Stimulated activated memory B cell treated with anti-CD40 and anti-IgM and Interleukin-4, amounts not matched to agents 10 μg/mL and 1 μg/mL and 100 μg/mL, for 72 hours (primary cell): ENCODE measurements at regions not wholly inside any gene's neighbourhood (a gene's known extent, or its start where the extent isn't known, plus 50 kb on each side); places are given as distances from the start of the nearest gene placed in this dataset.
"Not testable (repeated sequence)": the region's sequence is repeated elsewhere in the genome, so short reads cannot be mapped to it uniquely, and the experiment has no call there.

ENCODE experiments used
- ATAC-seq: fragments of 150-1000 bp; cut with Tn5 transposase; 2 replicates; pipeline ENCODE4 v1.10.0; 2021
- H3K27ac Mint-ChIP-seq: one replicate; pipeline ENCODE4 v1.8.0; 2022; ENCODE audit warnings: mild to moderate bottlenecking, mixed read lengths
- H3K27me3 Mint-ChIP-seq: one replicate; pipeline ENCODE4 v1.8.0; 2022; ENCODE audit warnings: mixed read lengths
- H3K36me3 Mint-ChIP-seq: one replicate; pipeline ENCODE4 v1.8.0; 2022; ENCODE audit warnings: mixed read lengths
- H3K4me1 Mint-ChIP-seq: one replicate; pipeline ENCODE4 v1.8.0; 2022; ENCODE audit warnings: mixed read lengths
- H3K4me3 Mint-ChIP-seq: one replicate; pipeline ENCODE4 v1.8.0; 2022; ENCODE audit warnings: mild to moderate bottlenecking, moderate library complexity, mixed read lengths
- H3K9me3 Mint-ChIP-seq: one replicate; pipeline ENCODE4 v1.8.0; 2022; ENCODE audit warnings: mixed read lengths

DNA sequence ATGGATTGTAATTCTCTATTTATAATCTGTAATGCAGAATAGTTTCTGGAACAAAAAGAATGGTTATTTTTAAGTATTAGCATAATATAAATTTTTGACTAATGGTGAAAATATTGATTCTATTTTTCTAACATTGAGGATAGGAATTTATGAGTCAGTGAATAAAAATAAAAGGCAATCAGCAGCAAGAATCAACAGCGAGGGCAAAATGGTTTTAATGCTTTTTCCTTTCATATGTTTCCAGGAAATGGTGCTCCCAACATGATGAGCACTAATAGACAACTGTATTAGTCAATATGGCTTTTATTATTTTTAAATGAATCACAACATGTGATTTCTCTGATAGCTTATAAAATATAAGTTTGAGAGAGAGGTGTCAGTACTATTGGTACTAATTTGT, 90.7 kb upstream of the TFPI start:
- Mint-ChIP-seq H3K4me3 (no peak overlapping the region), H3K27ac (no peak overlapping the region), H3K27me3 (no peaks in the 10 kb centered on the region), H3K4me1 (no peaks in the 10 kb centered on the region), H3K9me3 (no peaks in the 10 kb centered on the region), H3K36me3 (no peaks in the 10 kb centered on the region)
- no peak for ATAC-seq

DNA sequence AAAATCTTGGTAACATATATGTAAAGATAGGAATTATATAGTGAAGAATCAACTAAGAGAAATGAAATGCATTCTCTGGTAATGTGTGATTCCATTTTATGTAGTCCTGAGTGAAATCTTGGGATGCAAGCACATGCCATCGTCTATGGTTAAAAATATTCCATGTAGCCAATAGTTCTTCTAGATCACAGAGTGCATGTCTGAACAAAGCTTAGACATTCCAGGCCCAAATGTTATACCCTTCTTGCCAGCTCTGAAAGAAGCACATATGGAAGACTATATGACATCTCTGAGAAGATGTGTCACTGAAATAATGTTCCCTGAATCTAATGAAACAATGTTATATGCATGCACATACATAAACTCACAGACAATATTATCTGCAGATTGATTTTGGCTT, 92.3 kb upstream of the TFPI start:
- Mint-ChIP-seq H3K4me1 (no peaks in the 10 kb centered on the region), H3K36me3 (no peaks in the 10 kb centered on the region)

GRCh38 chr2:187654535-187654934, 100.3 kb upstream of the TFPI start:
- no peak for ATAC-seq
- Mint-ChIP-seq H3K27ac (no peak overlapping the region), H3K4me3 (no peak overlapping the region), H3K4me1 (no peaks in the 10 kb centered on the region), H3K27me3 (no peaks in the 10 kb centered on the region), H3K36me3 (no peaks in the 10 kb centered on the region), H3K9me3 (no peaks in the 10 kb centered on the region)

More for the DNA sequence above, 92.3 kb upstream of the TFPI start:
- Mint-ChIP-seq H3K27me3 (no peaks in the 10 kb centered on the region), H3K27ac (no peak overlapping the region), H3K9me3 (no peaks in the 10 kb centered on the region), H3K4me3 (no peak overlapping the region)
- ATAC-seq: no peak

DNA sequence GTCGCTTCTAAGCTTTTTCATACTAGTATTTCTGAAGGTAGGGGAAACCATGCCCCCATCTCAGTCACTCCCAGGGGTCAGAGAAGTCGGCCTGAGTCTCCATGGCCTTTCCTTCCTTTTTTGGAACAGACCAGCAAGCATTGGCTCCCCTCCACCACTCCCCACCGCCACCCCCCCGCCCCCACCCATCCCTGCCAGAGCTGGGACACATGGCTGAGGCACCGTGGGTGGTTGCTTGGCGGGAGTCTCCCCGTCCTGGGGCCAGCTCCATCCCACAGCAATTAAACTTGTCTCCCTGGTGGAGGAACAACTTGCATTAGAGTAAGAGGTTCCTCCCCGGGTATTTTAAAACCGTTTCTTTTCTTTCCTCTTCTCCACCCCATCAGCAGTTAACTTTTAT, 100.8 kb upstream of the TFPI start:
- H3K27me3 Mint-ChIP-seq: no peaks in the 10 kb centered on the region
- H3K4me1 Mint-ChIP-seq: no peaks in the 10 kb centered on the region
- H3K27ac Mint-ChIP-seq: no peak overlapping the region

GRCh38 chr2:187656123-187656522, 101.9 kb upstream of the TFPI start:
- H3K27me3 Mint-ChIP-seq: no peaks in the 10 kb centered on the region
- ATAC-seq: no peak
- no peaks in the 10 kb centered on the region for H3K4me1 Mint-ChIP-seq

More for the DNA sequence above, 100.8 kb upstream of the TFPI start:
- Mint-ChIP-seq H3K36me3 (no peaks in the 10 kb centered on the region), H3K4me3 (no peak overlapping the region), H3K9me3 (no peaks in the 10 kb centered on the region)
- no peak for ATAC-seq

DNA sequence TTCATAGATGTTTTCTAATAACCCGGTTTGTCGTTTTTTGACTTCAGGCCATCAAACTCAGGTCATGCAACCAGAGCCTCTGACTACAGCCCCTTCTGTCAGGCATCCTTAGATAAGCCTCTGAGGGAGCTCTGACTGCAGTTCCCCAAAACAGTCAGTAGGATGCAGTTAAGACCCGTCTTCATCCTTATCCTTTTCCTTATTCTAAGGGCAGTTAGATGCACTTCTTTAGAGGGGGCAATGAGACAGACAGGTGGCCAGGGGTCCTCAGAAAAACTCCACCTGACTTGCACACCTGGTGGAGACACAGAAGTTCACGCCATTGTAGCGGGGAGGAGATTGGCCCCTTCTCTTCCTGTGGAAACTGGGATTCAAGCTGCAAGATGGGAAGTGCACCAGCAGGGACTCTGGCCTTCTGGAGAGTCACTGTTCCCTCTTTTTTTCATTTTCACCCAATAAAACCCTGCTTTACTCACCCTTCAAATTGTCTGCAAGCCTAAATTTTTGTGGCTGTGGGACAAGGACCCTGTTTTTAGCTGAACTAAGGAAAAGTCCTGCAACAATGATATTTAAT, 104.8 kb upstream of the TFPI start:
- H3K4me3 Mint-ChIP-seq: no peak overlapping the region
- no peaks in the 10 kb centered on the region for H3K36me3 Mint-ChIP-seq
- no peaks in the 10 kb centered on the region for H3K27me3 Mint-ChIP-seq
- H3K9me3 Mint-ChIP-seq: peaks cover 3% of the 10 kb centered on the region
- no peaks in the 10 kb centered on the region for H3K4me1 Mint-ChIP-seq
- no peak overlapping the region for H3K27ac Mint-ChIP-seq
- ATAC-seq: no peak

More at GRCh38 chr2:187656123-187656522, 101.9 kb upstream of the TFPI start:
- Mint-ChIP-seq H3K9me3 (peaks cover 3% of the 10 kb centered on the region), H3K36me3 (no peaks in the 10 kb centered on the region), H3K4me3 (no peak overlapping the region), H3K27ac (no peak overlapping the region)

- H3K4me1 Mint-ChIP-seq, H3K36me3 Mint-ChIP-seq, H3K27me3 Mint-ChIP-seq, H3K27ac Mint-ChIP-seq, ATAC-seq, H3K4me3 Mint-ChIP-seq: not testable (repeated sequence)
- peaks cover 14% of the 10 kb centered on the region for H3K9me3 Mint-ChIP-seq
These were observed 121.8 kb upstream of the TFPI start for GRCh38 chr2:187676050-187676449.

- no peaks in the 10 kb centered on the region for H3K36me3 Mint-ChIP-seq
- H3K4me3 Mint-ChIP-seq: no peak overlapping the region
- no peaks in the 10 kb centered on the region for H3K27me3 Mint-ChIP-seq
- no peaks in the 10 kb centered on the region for H3K4me1 Mint-ChIP-seq
- ATAC-seq: no peak
- no peak overlapping the region for H3K27ac Mint-ChIP-seq
- H3K9me3 Mint-ChIP-seq: peaks cover 5% of the 10 kb centered on the region
These were observed 125.2 kb upstream of the TFPI start for GRCh38 chr2:187679454-187679853.

DNA sequence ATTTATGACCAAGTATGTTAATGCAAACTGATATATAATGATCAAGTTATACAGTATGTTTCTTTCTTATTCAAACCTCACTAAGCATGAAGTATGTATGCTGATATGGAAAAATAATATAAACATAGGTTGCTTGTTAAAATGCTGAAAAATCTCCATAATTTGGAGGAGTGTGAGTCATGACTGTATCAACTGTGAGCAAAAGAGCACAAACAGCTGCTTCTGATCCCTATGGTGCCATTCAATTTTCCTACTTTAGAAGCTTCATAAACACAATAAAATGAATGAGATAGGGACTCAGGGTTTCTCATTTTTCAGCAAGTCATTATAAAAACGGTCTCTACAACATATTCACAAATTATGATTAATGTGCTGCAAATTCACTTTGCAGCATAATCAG, 129.9 kb upstream of the TFPI start:
- Mint-ChIP-seq H3K27me3 (no peaks in the 10 kb centered on the region), H3K36me3 (no peaks in the 10 kb centered on the region), H3K4me1 (no peaks in the 10 kb centered on the region), H3K27ac (no peak overlapping the region), H3K9me3 (no peaks in the 10 kb centered on the region), H3K4me3 (no peak overlapping the region)
- no peak for ATAC-seq

DNA sequence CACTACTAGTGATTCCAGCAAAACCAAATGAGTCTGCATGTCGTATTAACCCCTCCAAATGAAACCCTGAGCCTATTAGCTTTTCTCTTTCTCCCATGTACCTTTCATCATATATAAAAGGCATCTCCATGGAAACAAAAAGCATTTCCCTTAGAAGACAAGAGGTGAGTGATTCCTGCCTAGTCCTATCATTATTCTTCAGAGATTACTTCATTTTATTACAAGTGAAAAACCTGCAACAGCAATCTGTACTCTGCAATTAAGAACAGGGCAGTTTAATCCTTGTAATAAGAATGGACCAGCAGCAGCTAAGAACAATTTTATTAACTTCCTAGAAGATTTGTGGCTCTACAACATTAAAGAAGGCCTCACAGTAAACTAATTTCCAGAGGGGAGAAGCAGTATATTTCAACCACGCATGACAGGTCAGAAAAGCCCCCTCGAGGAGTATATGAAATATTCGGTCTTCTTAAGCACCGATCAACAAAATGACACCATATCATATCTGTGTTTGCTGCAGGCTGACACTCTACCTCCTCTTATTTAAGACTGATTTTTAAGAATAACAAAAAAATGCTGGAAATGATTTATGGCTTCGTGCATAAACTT, 132.3 kb upstream of the TFPI start:
- Mint-ChIP-seq H3K36me3 (no peaks in the 10 kb centered on the region), H3K27me3 (no peaks in the 10 kb centered on the region), H3K27ac (no peak overlapping the region), H3K4me1 (no peaks in the 10 kb centered on the region), H3K9me3 (peaks cover 7% of the 10 kb centered on the region), H3K4me3 (no peak overlapping the region)
- no peak for ATAC-seq

GRCh38 chr2:187687585-187687984, 133.3 kb upstream of the TFPI start:
- H3K36me3 Mint-ChIP-seq: no peaks in the 10 kb centered on the region
- H3K9me3 Mint-ChIP-seq: peaks cover 7% of the 10 kb centered on the region
- H3K27me3 Mint-ChIP-seq: no peaks in the 10 kb centered on the region
- no peak overlapping the region for H3K4me3 Mint-ChIP-seq
- H3K4me1 Mint-ChIP-seq: no peaks in the 10 kb centered on the region
- no peak overlapping the region for H3K27ac Mint-ChIP-seq
- no peak for ATAC-seq

DNA sequence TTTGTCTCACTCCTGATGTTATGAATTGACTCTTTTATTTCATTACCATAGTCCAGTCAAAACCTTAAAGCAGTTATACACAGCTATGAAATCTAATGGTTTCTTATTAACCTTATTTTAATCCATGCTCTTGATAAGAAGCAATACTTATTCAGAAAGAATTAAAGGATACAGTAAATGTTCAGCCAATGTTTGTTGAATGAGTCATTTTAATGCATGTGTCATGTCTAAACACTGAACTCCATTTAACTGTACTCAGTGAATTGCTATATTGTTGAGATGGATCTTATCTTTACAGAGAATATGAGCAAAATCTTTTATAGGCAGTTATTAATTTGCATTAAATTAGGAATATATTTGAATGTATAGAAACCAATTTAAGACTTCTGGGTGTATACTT, 135.1 kb upstream of the TFPI start:
- ATAC-seq: no peak
- H3K27ac Mint-ChIP-seq: no peak overlapping the region
- no peaks in the 10 kb centered on the region for H3K36me3 Mint-ChIP-seq
- H3K4me3 Mint-ChIP-seq: no peak overlapping the region
- H3K9me3 Mint-ChIP-seq: peaks cover 7% of the 10 kb centered on the region
- H3K4me1 Mint-ChIP-seq: no peaks in the 10 kb centered on the region
- no peaks in the 10 kb centered on the region for H3K27me3 Mint-ChIP-seq

GRCh38 chr2:187693923-187694322, 139.7 kb upstream of the TFPI start:
- Mint-ChIP-seq H3K9me3 (peaks cover 7% of the 10 kb centered on the region), H3K4me3 (no peak overlapping the region)
- ATAC-seq: no peak

DNA sequence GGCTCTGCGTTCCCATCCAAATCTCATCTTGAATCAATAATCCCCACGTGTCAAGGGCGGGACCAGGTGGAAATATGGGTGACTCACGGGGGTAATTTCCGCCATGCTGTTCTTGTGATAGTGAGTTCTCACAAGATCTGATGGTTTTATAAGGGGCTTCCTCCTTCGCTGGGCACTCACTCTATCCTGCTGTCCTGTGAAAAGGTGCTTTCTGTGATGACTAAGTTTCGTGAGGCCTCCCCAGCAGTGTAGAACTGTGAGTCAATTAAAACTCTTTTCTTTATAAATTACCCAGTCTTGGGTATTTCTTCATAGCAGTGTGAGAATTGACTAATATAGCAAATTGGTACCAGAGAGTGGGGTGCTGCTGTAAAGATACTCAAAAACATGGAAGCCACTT, 142.4 kb upstream of the TFPI start:
- not testable (repeated sequence) for H3K4me1 Mint-ChIP-seq, H3K4me3 Mint-ChIP-seq

More at GRCh38 chr2:187693923-187694322, 139.7 kb upstream of the TFPI start:
- H3K27ac Mint-ChIP-seq: no peak overlapping the region
- H3K27me3 Mint-ChIP-seq: no peaks in the 10 kb centered on the region
- H3K36me3 Mint-ChIP-seq: no peaks in the 10 kb centered on the region
- H3K4me1 Mint-ChIP-seq: no peaks in the 10 kb centered on the region

GRCh38 chr2:187698374-187699110, 144.3 kb upstream of the TFPI start:
- Mint-ChIP-seq H3K27ac (no peak overlapping the region), H3K36me3 (no peaks in the 10 kb centered on the region), H3K9me3 (peaks cover 6% of the 10 kb centered on the region), H3K4me1 (no peaks in the 10 kb centered on the region), H3K4me3 (no peak overlapping the region), H3K27me3 (no peaks in the 10 kb centered on the region)
- ATAC-seq: no peak

More for the DNA sequence above, 142.4 kb upstream of the TFPI start:
- H3K9me3 Mint-ChIP-seq, H3K36me3 Mint-ChIP-seq, ATAC-seq, H3K27me3 Mint-ChIP-seq, H3K27ac Mint-ChIP-seq: not testable (repeated sequence)

- Mint-ChIP-seq H3K9me3 (peaks cover 8% of the 10 kb centered on the region), H3K4me1 (no peaks in the 10 kb centered on the region), H3K27ac (no peak overlapping the region), H3K36me3 (no peaks in the 10 kb centered on the region), H3K4me3 (no peak overlapping the region), H3K27me3 (no peaks in the 10 kb centered on the region)
- no peak for ATAC-seq
These were observed 147.9 kb upstream of the TFPI start for GRCh38 chr2:187702157-187702556.
